Type B pancreatic cell (in vitro differentiated cells): ENCODE measurements at regions not wholly inside any gene's neighbourhood (a gene's known extent, or its start where the extent isn't known, plus 50 kb on each side); places are given as distances from the start of the nearest gene placed in this dataset.
A peak's percentile ranks its signal among the peaks of the same experiment; 100 is the strongest.

Experiments
- DNase-seq: peaks from one replicate; pipeline ENCODE4 v3.0.0; 2021; ENCODE audit warnings: mixed read lengths; ENCODE audit not compliant: unreplicated experiment; ENCODE audit errors: extremely low spot score
- H3K27ac Mint-ChIP-seq: 2 replicates; pipeline ENCODE4 v1.8.0; 2021; ENCODE audit warnings: mild to moderate bottlenecking, mixed read lengths
- H3K27me3 Mint-ChIP-seq: 2 replicates; pipeline ENCODE4 v1.8.0; 2021; ENCODE audit warnings: mixed read lengths
- H3K36me3 Mint-ChIP-seq: 2 replicates; pipeline ENCODE4 v1.8.0; 2021; ENCODE audit warnings: mixed read lengths
- H3K4me1 Mint-ChIP-seq: one replicate; pipeline ENCODE4 v1.8.0; 2021; ENCODE audit warnings: mixed read lengths; ENCODE audit not compliant: unreplicated experiment
- H3K4me3 Mint-ChIP-seq: 2 replicates; pipeline ENCODE4 v1.8.0; 2021; ENCODE audit warnings: mild to moderate bottlenecking, mixed read lengths
- H3K9me3 Mint-ChIP-seq: 2 replicates; pipeline ENCODE4 v1.8.0; 2021; ENCODE audit warnings: mixed read lengths
- CTCF ChIP-seq: fragments of 200-600 bp; sonication (generic); conservative IDR thresholded peaks from 2 replicates; pipeline ENCODE4 v1.5.0; 2021; ENCODE audit warnings: antibody characterized with exemption, mild to moderate bottlenecking

GRCh38 chr21:14862794-14863720, 201.7 kb downstream of the NRIP1 start:
- Mint-ChIP-seq H3K9me3 (peaks cover 9% of the 10 kb centered on the region), H3K27ac (peak overlapping the region; percentile 16), H3K4me1 (peaks cover 32% of the 10 kb centered on the region), H3K4me3 (no peak overlapping the region), H3K36me3 (peaks cover 6% of the 10 kb centered on the region), H3K27me3 (no peaks in the 10 kb centered on the region)
- TF ChIP-seq CTCF, result peak; percentile 89
- DNase-seq, result no peak

- Mint-ChIP-seq H3K36me3 (peaks cover 8% of the 10 kb centered on the region), H3K9me3 (peaks cover 17% of the 10 kb centered on the region)
These were observed 206.5 kb downstream of the NRIP1 start for GRCh38 chr21:14858311-14858710.

GRCh38 chr21:14857529-14857928, 207.3 kb downstream of the NRIP1 start:
- TF ChIP-seq CTCF, result no peak
- Mint-ChIP-seq H3K27me3 (no peaks in the 10 kb centered on the region), H3K4me1 (peaks cover 4% of the 10 kb centered on the region), H3K27ac (no peak overlapping the region), H3K4me3 (no peak overlapping the region), H3K9me3 (peaks cover 18% of the 10 kb centered on the region), H3K36me3 (peaks cover 9% of the 10 kb centered on the region)
- DNase-seq, result no peak

More at GRCh38 chr21:14858311-14858710, 206.5 kb downstream of the NRIP1 start:
- H3K27ac Mint-ChIP-seq, result no peak overlapping the region
- peaks cover 5% of the 10 kb centered on the region for H3K4me1 Mint-ChIP-seq
- H3K27me3 Mint-ChIP-seq, result no peaks in the 10 kb centered on the region
- TF ChIP-seq CTCF, result no peak
- no peak overlapping the region for H3K4me3 Mint-ChIP-seq
- no peak for DNase-seq

DNA sequence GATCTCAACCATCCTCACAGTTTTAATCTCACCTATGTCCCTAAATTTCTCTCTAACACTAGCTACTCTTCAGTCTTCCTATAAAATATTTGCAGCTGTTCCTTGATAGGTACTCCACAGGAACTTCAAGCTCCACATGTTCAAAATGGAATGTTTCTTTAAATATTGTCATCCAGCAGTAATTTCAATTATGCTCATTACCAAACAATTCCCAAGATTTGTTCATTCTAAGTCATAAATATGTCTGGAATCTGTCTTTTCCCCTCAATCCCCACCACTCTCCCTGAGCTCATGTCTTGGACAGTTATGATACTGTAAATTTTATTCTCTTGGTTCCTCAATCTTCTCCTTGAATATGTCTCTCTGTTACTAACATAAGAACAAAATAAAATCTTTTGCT, 214.4 kb downstream of the NRIP1 start:
- no peaks in the 10 kb centered on the region for H3K27me3 Mint-ChIP-seq
- no peak overlapping the region for H3K27ac Mint-ChIP-seq
- H3K4me3 Mint-ChIP-seq, result no peak overlapping the region
- no peak for TF ChIP-seq CTCF
- no peaks in the 10 kb centered on the region for H3K4me1 Mint-ChIP-seq
- no peak for DNase-seq
- peaks cover 4% of the 10 kb centered on the region for H3K36me3 Mint-ChIP-seq
- H3K9me3 Mint-ChIP-seq, result peaks cover 15% of the 10 kb centered on the region

DNA sequence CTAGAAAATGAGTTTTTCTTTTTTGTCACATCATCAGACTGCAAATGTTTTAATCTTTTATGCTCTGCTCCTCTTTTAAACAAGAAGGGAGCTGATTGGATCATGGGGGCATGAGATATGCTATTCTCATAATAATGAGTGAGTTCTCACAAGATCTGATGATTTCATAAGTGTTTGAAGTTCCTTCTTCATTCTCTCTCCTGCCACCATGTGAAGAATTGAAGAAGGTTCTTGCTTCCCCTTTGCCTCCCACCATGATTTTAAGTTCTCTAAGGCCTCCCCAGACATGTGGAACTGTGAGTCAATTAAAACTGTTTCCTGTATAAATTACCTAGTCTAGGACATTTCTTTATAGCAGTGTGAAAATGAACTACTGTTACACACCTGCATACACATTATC, 218.2 kb downstream of the NRIP1 start:
- no peaks in the 10 kb centered on the region for H3K27me3 Mint-ChIP-seq
- H3K4me3 Mint-ChIP-seq, result no peak overlapping the region
- DNase-seq, result no peak
- no peaks in the 10 kb centered on the region for H3K4me1 Mint-ChIP-seq
- peaks cover 9% of the 10 kb centered on the region for H3K36me3 Mint-ChIP-seq
- H3K9me3 Mint-ChIP-seq, result peaks cover 11% of the 10 kb centered on the region
- no peak for TF ChIP-seq CTCF
- H3K27ac Mint-ChIP-seq, result no peak overlapping the region
